Erythroblast (primary cell): ENCODE measurements at regions not wholly inside any gene's neighbourhood (a gene's known extent, or its start where the extent isn't known, plus 50 kb on each side); places are given as distances from the start of the nearest gene placed in this dataset.

Experiments used
- GATA1 ChIP-seq: IDR thresholded peaks from 2 replicates; pipeline ENCODE4 v1.6.1; 2011; ENCODE audit warnings: low read depth, mild to moderate bottlenecking, control low read depth, low read length, moderate library complexity
- POLR2A ChIP-seq: IDR thresholded peaks from 2 replicates; pipeline ENCODE4 v1.6.1; 2011; ENCODE audit warnings: mild to moderate bottlenecking, low read length

DNA sequence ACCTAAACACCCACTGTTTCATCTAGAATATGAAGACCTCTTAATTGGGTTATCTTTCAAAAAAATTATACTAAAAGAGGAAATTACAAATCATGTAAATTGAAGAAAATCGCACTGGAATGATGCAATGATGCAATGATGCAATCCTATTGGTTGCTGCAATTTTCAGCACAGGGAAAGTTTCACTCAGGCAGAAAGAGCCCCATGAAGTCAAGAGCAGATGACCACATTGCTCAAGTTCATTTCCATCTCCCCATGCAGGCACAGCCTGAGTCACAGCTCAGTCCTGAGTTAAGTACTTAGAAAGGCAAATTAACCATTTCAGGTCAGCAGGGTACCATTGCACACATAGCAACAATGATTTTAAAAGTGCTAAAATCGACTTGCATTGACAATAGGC is 180.3 kb upstream of the MYO3A start:
- TF ChIP-seq POLR2A, result no peak
- no peak for TF ChIP-seq GATA1
